NB4 (cell line): ENCODE measurements at regions not wholly inside any gene's neighbourhood (a gene's known extent, or its start where the extent isn't known, plus 50 kb on each side); places are given as distances from the start of the nearest gene placed in this dataset.

Experiments
- DNase-seq: peaks from one replicate; pipeline ENCODE4 v3.0.0; 2010; ENCODE audit warnings: low read depth
- H3K4me3 ChIP-seq: one replicate; pipeline ENCODE4 v1.5.1; 2011; ENCODE audit warnings: mild to moderate bottlenecking, low read depth, low read length, moderate library complexity
- CTCF ChIP-seq: IDR thresholded peaks from one replicate; pipeline ENCODE4 v1.5.1; 2012; ENCODE audit warnings: low read depth, low read length
- MYC ChIP-seq: IDR thresholded peaks from 2 replicates; pipeline ENCODE4 v1.6.1; 2011; ENCODE audit warnings: low read depth, low read length
- POLR2A ChIP-seq: IDR thresholded peaks from 2 replicates; pipeline ENCODE4 v1.6.1; 2011; ENCODE audit warnings: mild to moderate bottlenecking; ENCODE audit not compliant: insufficient read length; ENCODE audit errors: extremely low read depth
- TF ChIP-seq, protein P1 (sequence below): IDR thresholded peaks from 2 replicates; pipeline ENCODE4 v1.6.1; 2011; ENCODE audit warnings: low read depth, low read length

DNA sequence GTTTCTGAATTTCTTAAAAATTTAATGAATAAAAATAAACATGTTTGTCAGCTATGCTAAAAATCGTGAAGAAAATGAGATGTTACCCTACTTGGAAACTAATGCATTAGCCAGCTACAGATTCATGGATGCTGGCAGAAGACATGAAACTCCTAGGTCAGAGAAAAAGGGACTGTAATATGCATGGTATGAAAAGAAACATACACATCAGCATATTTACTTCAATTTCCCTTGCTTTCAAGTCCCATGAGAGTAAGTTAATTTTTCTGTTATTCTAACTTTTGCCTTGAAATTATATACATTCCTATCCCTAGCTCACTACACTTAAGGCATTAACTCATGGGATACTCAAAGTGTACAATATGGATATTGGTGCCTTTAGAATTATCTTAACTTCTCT, 2041.4 kb upstream of the LRRTM1 start:
- TF ChIP-seq CTCF (no peak), POLR2A (no peak)
- TF ChIP-seq, protein P1, sequence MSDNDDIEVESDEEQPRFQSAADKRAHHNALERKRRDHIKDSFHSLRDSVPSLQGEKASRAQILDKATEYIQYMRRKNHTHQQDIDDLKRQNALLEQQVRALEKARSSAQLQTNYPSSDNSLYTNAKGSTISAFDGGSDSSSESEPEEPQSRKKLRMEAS = no peak
- no peak for DNase-seq
- H3K4me3 ChIP-seq = no peak overlapping the region

DNA sequence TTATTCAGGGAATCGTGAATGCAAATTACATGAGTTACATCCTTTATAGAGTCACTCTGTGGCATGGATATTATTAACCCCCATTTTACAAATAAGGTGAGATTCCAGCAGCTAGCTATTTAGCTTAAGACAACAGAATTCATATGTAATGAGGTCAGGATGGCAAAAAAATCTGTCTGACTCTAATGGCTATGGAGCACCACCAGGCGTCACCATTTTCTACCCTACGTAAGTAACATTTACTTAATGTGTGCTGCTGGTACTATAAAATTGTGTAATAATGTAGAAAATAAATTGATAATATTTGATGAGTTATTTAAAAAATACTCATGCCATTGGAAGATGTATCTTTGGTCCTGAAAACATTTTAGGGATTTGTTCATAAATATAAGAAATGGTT, 2040.1 kb upstream of the LRRTM1 start:
- H3K4me3 ChIP-seq = no peak overlapping the region
- DNase-seq = no peak
- TF ChIP-seq MYC (no peak), CTCF (no peak), POLR2A (no peak)
- TF ChIP-seq, protein P1 = no peak

- TF ChIP-seq CTCF = no peak
- TF ChIP-seq, protein P1 = no peak
- no peak for TF ChIP-seq POLR2A
- TF ChIP-seq MYC = no peak
- no peak overlapping the region for H3K4me3 ChIP-seq
- no peak for DNase-seq
Measured at GRCh38 chr2:82342356-82342755, 2037.8 kb upstream of the LRRTM1 start.

GRCh38 chr2:82340578-82341053, 2036.1 kb upstream of the LRRTM1 start:
- no peak overlapping the region for H3K4me3 ChIP-seq
- TF ChIP-seq CTCF (no peak), POLR2A (no peak), MYC (no peak)
- TF ChIP-seq, protein P1 = no peak
- no peak for DNase-seq

GRCh38 chr2:82339805-82340204, 2035.3 kb upstream of the LRRTM1 start:
- DNase-seq = no peak

More at GRCh38 chr2:82339805-82340204, 2035.3 kb upstream of the LRRTM1 start:
- no peak overlapping the region for H3K4me3 ChIP-seq
- TF ChIP-seq POLR2A (no peak), MYC (no peak), CTCF (no peak)
- TF ChIP-seq, protein P1 = no peak
